RWPE2 (cell line): ENCODE measurements at regions not wholly inside any gene's neighbourhood (a gene's known extent, or its start where the extent isn't known, plus 50 kb on each side); places are given as distances from the start of the nearest gene placed in this dataset.

Experiments used
- ATAC-seq: fragments of 200-7000 bp; cut with Tn5 transposase; 3 replicates; pipeline ENCODE4 v1.9.1; 2021; ENCODE audit warnings: low read depth
- DNase-seq: peaks from one replicate; pipeline ENCODE4 v3.0.0-alpha.2; 2020; ENCODE audit warnings: low spot score
- H3K27ac ChIP-seq: fragments of 450-650 bp; 2 replicates; pipeline ENCODE4 v1.5.1; 2017; ENCODE audit warnings: mild to moderate bottlenecking; ENCODE audit not compliant: poor library complexity, severe bottlenecking
- H3K27me3 ChIP-seq: fragments of 250-450 bp; sonication (Bioruptor Pico); 2 replicates; pipeline ENCODE4 v1.5.1; 2021; ENCODE audit warnings: mild to moderate bottlenecking, moderate library complexity; ENCODE audit not compliant: insufficient read depth, poor library complexity, severe bottlenecking
- H3K36me3 ChIP-seq: fragments of 250-450 bp; sonication (Bioruptor Pico); 2 replicates; pipeline ENCODE4 v1.5.1; 2020; ENCODE audit warnings: low read depth, mild to moderate bottlenecking, moderate library complexity
- H3K4me1 ChIP-seq: fragments of 250-450 bp; sonication (Bioruptor Pico); 2 replicates; pipeline ENCODE4 v1.5.1; 2021; ENCODE audit warnings: mild to moderate bottlenecking, moderate library complexity; ENCODE audit not compliant: insufficient read depth, poor library complexity, severe bottlenecking
- H3K4me3 ChIP-seq: fragments of 250-450 bp; sonication (Bioruptor Pico); 2 replicates; pipeline ENCODE4 v1.5.1; 2021; ENCODE audit warnings: mild to moderate bottlenecking, moderate library complexity; ENCODE audit not compliant: severe bottlenecking
- H3K9me3 ChIP-seq: fragments of 250-450 bp; sonication (Bioruptor Pico); 2 replicates; pipeline ENCODE4 v1.5.1; 2021; ENCODE audit warnings: mild to moderate bottlenecking, moderate library complexity; ENCODE audit not compliant: severe bottlenecking
- CTCF ChIP-seq: fragments of 450-650 bp; IDR thresholded peaks from one replicate; pipeline ENCODE4 v1.5.1; 2017; ENCODE audit warnings: mild to moderate bottlenecking, moderate library complexity; ENCODE audit not compliant: poor library complexity, severe bottlenecking

GRCh38 chr3:102092617-102093466 lies 243.5 kb downstream of the NFKBIZ start:
- H3K27me3 ChIP-seq, result no peaks in the 10 kb centered on the region
- DNase-seq, result no peak
- H3K36me3 ChIP-seq, result no peaks in the 10 kb centered on the region
- H3K9me3 ChIP-seq, result no peaks in the 10 kb centered on the region
- H3K27ac ChIP-seq, result no peak overlapping the region
- no peak for ATAC-seq
- H3K4me3 ChIP-seq, result no peak overlapping the region
- TF ChIP-seq CTCF, result no peak
- H3K4me1 ChIP-seq, result no peaks in the 10 kb centered on the region

DNA sequence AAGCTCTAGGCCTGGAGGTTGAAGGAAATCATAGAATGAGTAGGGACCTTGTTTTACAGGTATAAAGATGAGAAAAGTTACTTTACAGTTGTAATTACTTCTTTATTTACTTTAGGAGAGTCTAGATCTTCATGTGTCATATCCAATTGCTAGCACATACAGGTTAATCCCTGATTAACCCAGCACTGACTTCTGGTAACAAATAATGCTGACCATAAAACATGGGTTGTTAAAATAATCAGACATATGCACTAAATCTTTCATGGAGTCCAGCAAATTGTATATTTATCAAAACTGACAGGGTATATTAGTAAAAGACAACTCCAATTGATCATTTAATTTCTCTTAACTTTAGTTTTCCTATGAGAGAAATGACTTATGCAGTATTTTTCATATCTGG lies 245.2 kb downstream of the NFKBIZ start:
- TF ChIP-seq CTCF, result no peak
- no peak for DNase-seq
- ATAC-seq, result no peak

GRCh38 chr3:102095383-102095782 lies 246.1 kb downstream of the NFKBIZ start:
- Histone ChIP-seq H3K9me3 (no peaks in the 10 kb centered on the region), H3K27me3 (no peaks in the 10 kb centered on the region), H3K36me3 (no peaks in the 10 kb centered on the region), H3K4me1 (no peaks in the 10 kb centered on the region), H3K4me3 (no peak overlapping the region), H3K27ac (no peak overlapping the region)
- DNase-seq (no peak), ATAC-seq (no peak)
- no peak for TF ChIP-seq CTCF

More for the DNA sequence above, 245.2 kb downstream of the NFKBIZ start:
- no peaks in the 10 kb centered on the region for H3K4me1 ChIP-seq
- H3K4me3 ChIP-seq, result no peak overlapping the region
- no peak overlapping the region for H3K27ac ChIP-seq
- H3K27me3 ChIP-seq, result no peaks in the 10 kb centered on the region
- no peaks in the 10 kb centered on the region for H3K9me3 ChIP-seq
- no peaks in the 10 kb centered on the region for H3K36me3 ChIP-seq

GRCh38 chr3:102096066-102096465 lies 246.8 kb downstream of the NFKBIZ start:
- ATAC-seq (no peak), DNase-seq (no peak)
- no peak overlapping the region for H3K4me3 ChIP-seq
- no peak for TF ChIP-seq CTCF
- H3K9me3 ChIP-seq, result no peaks in the 10 kb centered on the region
- H3K27ac ChIP-seq, result no peak overlapping the region
- H3K4me1 ChIP-seq, result no peaks in the 10 kb centered on the region
- H3K36me3 ChIP-seq, result no peaks in the 10 kb centered on the region
- no peaks in the 10 kb centered on the region for H3K27me3 ChIP-seq
